PFSK-1 (cell line): ENCODE measurements at regions not wholly inside any gene's neighbourhood (a gene's known extent, or its start where the extent isn't known, plus 50 kb on each side); places are given as distances from the start of the nearest gene placed in this dataset.

Experiments used
- FOXP2 ChIP-seq: optimal IDR thresholded peaks from 2 replicates; pipeline ENCODE3; 2011; ENCODE audit warnings: borderline replicate concordance, control low read depth, inconsistent platforms; ENCODE audit not compliant: insufficient read depth; ENCODE audit errors: extremely low read length, extremely low read depth
- POLR2AphosphoS5 ChIP-seq: IDR thresholded peaks from 2 replicates; pipeline ENCODE4 v1.6.1; 2012; ENCODE audit warnings: low read depth, mild to moderate bottlenecking, control low read depth, low read length, moderate library complexity
- SIN3A ChIP-seq: IDR thresholded peaks from 2 replicates; pipeline ENCODE4 v1.6.1; 2012; ENCODE audit warnings: mild to moderate bottlenecking, low read length, moderate library complexity, borderline replicate concordance; ENCODE audit not compliant: insufficient read depth
- TAF1 ChIP-seq: IDR thresholded peaks from 2 replicates; pipeline ENCODE4 v1.6.1; 2012; ENCODE audit warnings: low read length, control low read depth, borderline replicate concordance; ENCODE audit not compliant: insufficient read depth
- TF ChIP-seq, protein P1 (sequence below), 2 experiments: IDR thresholded peaks; 2 replicates each; pipeline versions ENCODE4 v1.6.1 to v1.8.0; 2011 to 2012; ENCODE audit warnings: low read depth in 2 of 2, low read length in 2 of 2, control low read depth in 1 of 2, inconsistent platforms in 1 of 2, mild to moderate bottlenecking in 1 of 2, moderate library complexity in 1 of 2; ENCODE audit not compliant: insufficient read depth in 1 of 2

DNA sequence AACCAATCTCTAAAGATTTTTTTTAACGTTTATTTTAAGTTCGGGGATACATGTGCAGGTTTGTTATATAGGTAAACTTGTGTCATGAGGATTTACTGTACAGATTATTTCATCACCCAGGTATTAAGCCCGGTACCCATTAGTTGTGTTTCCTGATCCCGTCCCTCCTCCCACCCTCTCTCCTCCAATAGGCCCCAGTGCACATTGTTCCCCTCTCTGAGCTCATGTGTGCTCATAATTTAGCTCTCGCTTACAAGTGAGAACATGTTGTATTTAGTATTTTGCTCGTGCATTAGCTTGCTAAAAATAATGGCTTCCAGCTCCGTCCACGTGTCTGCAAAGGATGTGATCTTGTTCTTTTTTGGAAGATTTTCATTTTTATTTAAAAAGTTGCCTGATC is 2309.4 kb upstream of the AGA start:
- TF ChIP-seq POLR2AphosphoS5 (no peak), SIN3A (no peak), FOXP2 (no peak), TAF1 (no peak)
- TF ChIP-seq, protein P1, sequence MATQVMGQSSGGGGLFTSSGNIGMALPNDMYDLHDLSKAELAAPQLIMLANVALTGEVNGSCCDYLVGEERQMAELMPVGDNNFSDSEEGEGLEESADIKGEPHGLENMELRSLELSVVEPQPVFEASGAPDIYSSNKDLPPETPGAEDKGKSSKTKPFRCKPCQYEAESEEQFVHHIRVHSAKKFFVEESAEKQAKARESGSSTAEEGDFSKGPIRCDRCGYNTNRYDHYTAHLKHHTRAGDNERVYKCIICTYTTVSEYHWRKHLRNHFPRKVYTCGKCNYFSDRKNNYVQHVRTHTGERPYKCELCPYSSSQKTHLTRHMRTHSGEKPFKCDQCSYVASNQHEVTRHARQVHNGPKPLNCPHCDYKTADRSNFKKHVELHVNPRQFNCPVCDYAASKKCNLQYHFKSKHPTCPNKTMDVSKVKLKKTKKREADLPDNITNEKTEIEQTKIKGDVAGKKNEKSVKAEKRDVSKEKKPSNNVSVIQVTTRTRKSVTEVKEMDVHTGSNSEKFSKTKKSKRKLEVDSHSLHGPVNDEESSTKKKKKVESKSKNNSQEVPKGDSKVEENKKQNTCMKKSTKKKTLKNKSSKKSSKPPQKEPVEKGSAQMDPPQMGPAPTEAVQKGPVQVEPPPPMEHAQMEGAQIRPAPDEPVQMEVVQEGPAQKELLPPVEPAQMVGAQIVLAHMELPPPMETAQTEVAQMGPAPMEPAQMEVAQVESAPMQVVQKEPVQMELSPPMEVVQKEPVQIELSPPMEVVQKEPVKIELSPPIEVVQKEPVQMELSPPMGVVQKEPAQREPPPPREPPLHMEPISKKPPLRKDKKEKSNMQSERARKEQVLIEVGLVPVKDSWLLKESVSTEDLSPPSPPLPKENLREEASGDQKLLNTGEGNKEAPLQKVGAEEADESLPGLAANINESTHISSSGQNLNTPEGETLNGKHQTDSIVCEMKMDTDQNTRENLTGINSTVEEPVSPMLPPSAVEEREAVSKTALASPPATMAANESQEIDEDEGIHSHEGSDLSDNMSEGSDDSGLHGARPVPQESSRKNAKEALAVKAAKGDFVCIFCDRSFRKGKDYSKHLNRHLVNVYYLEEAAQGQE (IDR thresholded peaks at IDR 0.05; ENCODE audit: insufficient read depth in 1 of 2, low read depth in 2 of 2, low read length in 2 of 2) = no peak

DNA sequence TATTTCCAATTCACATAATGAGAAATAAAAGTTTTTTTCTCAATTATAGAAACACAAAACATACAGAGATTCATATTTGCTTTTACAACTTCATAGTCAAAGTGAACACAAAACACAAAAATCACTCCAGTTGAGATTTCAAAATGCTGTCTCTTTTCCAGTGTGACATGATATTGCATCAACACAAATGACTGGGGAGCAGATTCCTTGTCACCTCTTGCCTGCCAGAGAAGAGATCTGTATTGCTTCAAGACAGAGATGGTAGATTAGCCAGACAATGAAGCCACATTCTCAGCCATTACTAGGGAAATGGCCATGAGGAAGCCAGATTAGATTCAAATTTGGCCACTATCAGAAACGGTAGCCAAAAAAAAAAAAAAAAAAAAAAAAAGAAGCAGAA is 2313.1 kb upstream of the AGA start:
- TF ChIP-seq FOXP2 = no peak
- TF ChIP-seq, protein P1 (IDR thresholded peaks at IDR 0.05; ENCODE audit: insufficient read depth in 1 of 2, low read depth in 2 of 2, low read length in 2 of 2) = no peak
- no peak for TF ChIP-seq TAF1
- no peak for TF ChIP-seq POLR2AphosphoS5

DNA sequence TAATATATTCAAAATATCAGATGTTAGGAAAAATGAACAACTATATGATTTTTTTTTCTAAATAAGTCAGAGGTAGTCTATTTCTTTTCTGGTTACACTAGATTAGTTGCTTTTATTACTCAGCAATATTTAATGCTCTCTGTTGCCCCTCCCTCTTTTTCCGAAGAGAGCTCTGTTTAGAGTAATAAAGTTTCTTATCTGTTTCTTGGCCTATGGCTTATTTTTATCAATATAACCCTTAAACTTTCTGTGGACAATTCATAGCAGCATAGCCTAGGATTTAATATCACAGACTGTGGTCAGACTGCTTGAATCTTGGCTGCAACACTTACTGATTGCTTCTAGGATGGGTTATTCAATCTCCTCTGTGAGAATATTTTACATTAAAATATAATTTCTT is 2315.4 kb upstream of the AGA start:
- TF ChIP-seq SIN3A (no peak), TAF1 (no peak), POLR2AphosphoS5 (no peak), FOXP2 (no peak)
- TF ChIP-seq, protein P1 (IDR thresholded peaks at IDR 0.05; ENCODE audit: insufficient read depth in 1 of 2, low read depth in 2 of 2, low read length in 2 of 2) = no peak

DNA sequence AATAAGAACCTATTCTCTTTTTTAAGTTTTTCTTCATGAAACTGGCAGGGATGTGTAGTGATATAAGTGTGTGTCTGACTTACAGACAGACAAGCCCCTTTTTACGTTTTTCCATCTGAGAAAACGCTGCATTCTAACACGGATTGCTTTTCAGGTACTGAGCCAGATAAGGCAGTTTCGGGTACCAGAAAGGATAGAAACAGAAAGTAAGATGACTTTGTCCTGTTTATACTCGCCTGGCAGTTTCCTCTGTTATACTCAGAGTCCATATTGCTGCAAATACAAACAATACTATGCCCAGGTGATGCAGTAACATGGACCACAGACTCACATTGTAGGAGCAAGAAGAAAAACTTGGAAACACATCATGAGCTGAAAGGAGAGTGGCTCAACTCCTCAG is 2320.6 kb upstream of the AGA start:
- TF ChIP-seq SIN3A = no peak
- no peak for TF ChIP-seq TAF1
- TF ChIP-seq, protein P1 (IDR thresholded peaks at IDR 0.05; ENCODE audit: insufficient read depth in 1 of 2, low read depth in 2 of 2, low read length in 2 of 2) = no peak

DNA sequence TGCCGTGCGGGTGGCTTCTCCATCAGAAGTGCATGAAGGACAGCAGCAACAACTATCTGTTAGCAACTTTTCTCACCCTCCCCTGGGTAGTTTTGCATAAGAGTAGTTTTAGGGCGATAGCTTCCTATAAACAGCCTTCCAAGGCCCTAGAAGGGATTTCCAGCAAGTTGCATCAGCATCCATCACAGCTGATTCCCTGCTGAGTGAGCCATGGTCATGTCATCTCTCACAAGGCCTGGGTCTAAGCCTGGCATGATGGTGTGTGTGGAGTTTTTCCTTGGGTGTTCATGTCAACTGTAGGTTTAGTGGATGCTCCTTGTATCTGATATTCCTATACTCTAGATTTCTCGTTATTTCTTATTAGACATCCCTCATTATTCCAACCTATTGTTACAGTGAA is 2324.7 kb upstream of the AGA start:
- TF ChIP-seq SIN3A = no peak
- TF ChIP-seq FOXP2 = no peak
- no peak for TF ChIP-seq POLR2AphosphoS5
- TF ChIP-seq, protein P1 (IDR thresholded peaks at IDR 0.05; ENCODE audit: insufficient read depth in 1 of 2, low read depth in 2 of 2, low read length in 2 of 2) = no peak
- no peak for TF ChIP-seq TAF1
